ENCODE measurements at regions not wholly inside any gene's neighbourhood (a gene's known extent, or its start where the extent isn't known, plus 50 kb on each side); places are given as distances from the start of the nearest gene placed in this dataset.

GRCh38 chr22:49334976-49335375 is 492.7 kb downstream of the BRD1 start:
- DNase-seq (ENCODE audit: low read depth): no peak
- ChIA-PET POLR2A (no interaction called here), CTCF (no interaction called here)
- Histone ChIP-seq H3K36me3 (ENCODE audit: control insufficient read depth, insufficient read depth, low read length) (no peaks in the 10 kb centered on the region), H3K27me3 (ENCODE audit: control insufficient read depth, insufficient read depth, low read length) (no peaks in the 10 kb centered on the region), H3K4me3 (ENCODE audit: low read depth, low read length) (no peak overlapping the region)
- no peak for TF ChIP-seq CTCF (IDR thresholded peaks at IDR 0.05; ENCODE audit: insufficient read depth, low read depth, low read length)

GRCh38 chr22:49334449-49334789 is 493.3 kb downstream of the BRD1 start:
- no peak overlapping the region for H3K4me3 ChIP-seq (ENCODE audit: low read depth, low read length)
- no peak for TF ChIP-seq CTCF (IDR thresholded peaks at IDR 0.05; ENCODE audit: insufficient read depth, low read depth, low read length)
- no peak for DNase-seq (ENCODE audit: low read depth)
- no peaks in the 10 kb centered on the region for H3K36me3 ChIP-seq (ENCODE audit: control insufficient read depth, insufficient read depth, low read length)
- H3K27me3 ChIP-seq (ENCODE audit: control insufficient read depth, insufficient read depth, low read length): no peaks in the 10 kb centered on the region
- CTCF ChIA-PET: no interaction called here
- POLR2A ChIA-PET: no interaction called here

GRCh38 chr22:49333206-49333605 is 494.5 kb downstream of the BRD1 start:
- Histone ChIP-seq H3K36me3 (ENCODE audit: control insufficient read depth, insufficient read depth, low read length) (no peaks in the 10 kb centered on the region), H3K27me3 (ENCODE audit: control insufficient read depth, insufficient read depth, low read length) (no peaks in the 10 kb centered on the region), H3K4me3 (ENCODE audit: low read depth, low read length) (no peak overlapping the region)
- DNase-seq (ENCODE audit: low read depth): no peak
- no peak for TF ChIP-seq CTCF (IDR thresholded peaks at IDR 0.05; ENCODE audit: insufficient read depth, low read depth, low read length)
- CTCF ChIA-PET: no interaction called here
- POLR2A ChIA-PET: no interaction called here

- Histone ChIP-seq H3K27me3 (ENCODE audit: control insufficient read depth, insufficient read depth, low read length) (no peaks in the 10 kb centered on the region), H3K36me3 (ENCODE audit: control insufficient read depth, insufficient read depth, low read length) (no peaks in the 10 kb centered on the region), H3K4me3 (ENCODE audit: low read depth, low read length) (no peak overlapping the region)
- no peak for TF ChIP-seq CTCF (IDR thresholded peaks at IDR 0.05; ENCODE audit: insufficient read depth, low read depth, low read length)
- ChIA-PET POLR2A (no interaction called here), CTCF (no interaction called here)
- no peak for DNase-seq (ENCODE audit: low read depth)
Observed at GRCh38 chr22:49332691-49333090, 495.0 kb downstream of the BRD1 start.

GRCh38 chr22:49331878-49332277 is 495.8 kb downstream of the BRD1 start:
- H3K36me3 ChIP-seq (ENCODE audit: control insufficient read depth, insufficient read depth, low read length): no peaks in the 10 kb centered on the region
- no peaks in the 10 kb centered on the region for H3K27me3 ChIP-seq (ENCODE audit: control insufficient read depth, insufficient read depth, low read length)
- TF ChIP-seq CTCF (IDR thresholded peaks at IDR 0.05; ENCODE audit: insufficient read depth, low read depth, low read length): no peak
- ChIA-PET POLR2A (no interaction called here), CTCF (no interaction called here)
- DNase-seq (ENCODE audit: low read depth): no peak
- H3K4me3 ChIP-seq (ENCODE audit: low read depth, low read length): no peak overlapping the region

Measured in BJ (cell line).